ENCODE measurements at regions not wholly inside any gene's neighbourhood (a gene's known extent, or its start where the extent isn't known, plus 50 kb on each side); places are given as distances from the start of the nearest gene placed in this dataset.

DNA sequence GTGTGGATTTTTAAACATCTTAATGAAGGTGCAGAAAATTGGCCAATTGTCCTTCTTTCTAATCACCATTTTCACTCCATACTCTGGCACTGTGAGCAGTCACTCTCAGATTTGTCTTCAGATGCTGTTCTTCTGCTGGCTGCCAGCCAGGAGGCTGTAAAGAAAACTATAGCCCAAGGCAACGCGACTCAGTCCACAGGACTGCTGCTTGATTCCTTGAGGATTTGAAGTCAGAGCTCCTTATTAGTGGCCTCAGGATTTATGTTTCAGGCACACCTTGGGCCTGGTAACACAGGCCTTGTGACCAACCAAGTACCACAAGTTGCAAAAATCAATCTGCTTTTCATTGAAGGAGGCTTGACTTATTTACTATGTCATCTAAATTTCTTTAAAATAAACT, 342.6 kb downstream of the GPM6A start:
- peak; percentile 34 for DNase-seq (ENCODE audit: low read depth)

DNA sequence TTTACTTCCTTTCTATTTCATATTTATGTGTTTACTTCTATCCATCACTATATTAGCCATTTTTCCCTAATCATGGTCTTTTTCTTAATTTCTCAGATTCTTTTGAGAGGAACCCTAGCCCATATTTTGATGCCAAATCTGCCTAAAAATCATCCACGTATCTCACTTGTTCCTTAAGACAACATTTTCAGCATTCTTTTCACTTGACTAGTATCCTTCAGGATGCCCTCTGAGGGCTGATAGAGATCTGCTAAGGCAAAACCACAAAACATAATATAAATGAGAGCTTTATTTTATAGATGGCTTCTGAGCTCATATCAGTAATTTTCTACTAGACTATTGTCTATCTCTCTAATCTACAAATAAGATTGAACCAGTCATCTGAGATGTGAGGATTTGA, 341.9 kb downstream of the GPM6A start:
- TF ChIP-seq, protein P1, sequence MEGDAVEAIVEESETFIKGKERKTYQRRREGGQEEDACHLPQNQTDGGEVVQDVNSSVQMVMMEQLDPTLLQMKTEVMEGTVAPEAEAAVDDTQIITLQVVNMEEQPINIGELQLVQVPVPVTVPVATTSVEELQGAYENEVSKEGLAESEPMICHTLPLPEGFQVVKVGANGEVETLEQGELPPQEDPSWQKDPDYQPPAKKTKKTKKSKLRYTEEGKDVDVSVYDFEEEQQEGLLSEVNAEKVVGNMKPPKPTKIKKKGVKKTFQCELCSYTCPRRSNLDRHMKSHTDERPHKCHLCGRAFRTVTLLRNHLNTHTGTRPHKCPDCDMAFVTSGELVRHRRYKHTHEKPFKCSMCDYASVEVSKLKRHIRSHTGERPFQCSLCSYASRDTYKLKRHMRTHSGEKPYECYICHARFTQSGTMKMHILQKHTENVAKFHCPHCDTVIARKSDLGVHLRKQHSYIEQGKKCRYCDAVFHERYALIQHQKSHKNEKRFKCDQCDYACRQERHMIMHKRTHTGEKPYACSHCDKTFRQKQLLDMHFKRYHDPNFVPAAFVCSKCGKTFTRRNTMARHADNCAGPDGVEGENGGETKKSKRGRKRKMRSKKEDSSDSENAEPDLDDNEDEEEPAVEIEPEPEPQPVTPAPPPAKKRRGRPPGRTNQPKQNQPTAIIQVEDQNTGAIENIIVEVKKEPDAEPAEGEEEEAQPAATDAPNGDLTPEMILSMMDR (conservative IDR thresholded peaks at IDR 0.05; ENCODE audit: low read depth, low read length), result no peak
- peak; percentile 76 for DNase-seq (ENCODE audit: low read depth)
- H3K4me3 ChIP-seq (ENCODE audit: low read depth, low read length), result no peak overlapping the region

More for the DNA sequence above, 342.6 kb downstream of the GPM6A start:
- TF ChIP-seq, protein P1 (conservative IDR thresholded peaks at IDR 0.05; ENCODE audit: low read depth, low read length), result no peak
- H3K4me3 ChIP-seq (ENCODE audit: low read depth, low read length), result no peak overlapping the region

DNA sequence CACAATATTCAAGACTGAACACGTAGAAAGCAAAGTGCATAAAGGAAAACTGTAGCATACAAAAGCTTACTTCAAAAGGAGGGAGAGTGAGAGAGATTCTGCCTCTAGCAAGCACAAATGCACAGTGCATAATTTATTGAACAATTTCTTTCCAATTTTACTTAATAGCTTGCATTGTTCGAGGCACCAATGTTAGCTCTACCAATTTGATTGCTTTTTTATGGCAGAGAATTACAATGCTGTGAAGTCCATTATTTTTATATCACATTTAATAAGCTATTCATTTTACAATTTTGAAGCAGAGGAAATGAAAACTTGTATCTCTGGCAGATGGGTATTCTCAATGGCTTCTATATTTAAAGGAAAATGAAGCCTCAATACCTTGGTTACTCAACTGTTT, 331.7 kb downstream of the GPM6A start:
- DNase-seq (ENCODE audit: low read depth), result no peak
- TF ChIP-seq, protein P1 (conservative IDR thresholded peaks at IDR 0.05; ENCODE audit: low read depth, low read length), result no peak
- H3K4me3 ChIP-seq (ENCODE audit: low read depth, low read length), result no peak overlapping the region

DNA sequence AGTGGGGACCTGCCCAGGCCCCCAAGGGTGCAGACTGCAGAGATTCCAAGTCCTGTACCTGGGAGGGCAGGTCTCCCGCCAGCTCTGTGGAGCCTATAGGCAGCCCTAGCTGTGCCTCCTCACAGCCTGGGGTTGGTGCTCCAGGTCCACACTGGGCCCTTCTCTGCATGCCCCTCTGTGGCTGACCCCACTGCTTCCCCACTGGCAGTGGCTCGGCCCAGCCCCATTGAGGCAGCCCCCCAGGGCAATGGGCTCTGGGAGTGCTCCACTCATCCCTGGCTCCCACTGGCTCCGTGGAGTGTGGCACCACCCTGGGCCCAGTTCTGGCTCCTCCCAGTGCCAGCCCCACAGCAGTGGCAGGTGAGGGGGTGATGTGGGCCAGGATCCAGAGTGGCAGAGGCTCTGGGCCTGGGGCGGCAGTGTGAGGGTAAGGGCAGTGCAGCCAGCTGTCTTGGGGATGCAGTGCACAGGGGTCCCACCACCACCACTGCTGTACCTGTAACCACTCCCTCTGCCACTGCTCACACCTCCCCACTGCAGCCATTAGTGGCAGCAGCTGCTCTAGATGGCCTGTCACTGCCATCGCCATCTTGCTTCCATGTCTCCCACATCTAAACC, 312.2 kb downstream of the GPM6A start:
- H3K4me3 ChIP-seq (ENCODE audit: low read depth, low read length), result no peak overlapping the region
- TF ChIP-seq, protein P1 (conservative IDR thresholded peaks at IDR 0.05; ENCODE audit: low read depth, low read length), result no peak
- no peak for DNase-seq (ENCODE audit: low read depth)

DNA sequence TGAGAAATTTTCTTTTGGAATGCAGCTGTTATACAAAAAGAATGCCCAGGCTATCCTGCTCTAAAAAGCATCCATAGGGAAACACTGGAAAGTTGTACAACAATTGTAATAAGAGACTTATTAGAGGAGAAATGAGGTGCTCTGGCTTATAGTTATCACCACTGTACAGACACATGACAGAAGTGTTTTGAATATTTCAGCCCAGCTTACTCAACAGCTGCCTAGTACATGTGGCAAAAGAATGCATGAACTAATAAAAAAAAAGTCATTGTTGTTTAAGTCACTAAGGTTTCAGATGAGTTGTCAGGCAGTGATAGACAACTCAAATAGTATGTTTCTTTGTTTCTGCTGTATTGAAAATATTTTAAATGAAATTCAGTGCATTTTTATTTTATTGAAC, 307.7 kb downstream of the GPM6A start:
- TF ChIP-seq, protein P1 (conservative IDR thresholded peaks at IDR 0.05; ENCODE audit: low read depth, low read length), result no peak
- peak; percentile 80 for DNase-seq (ENCODE audit: low read depth)

DNA sequence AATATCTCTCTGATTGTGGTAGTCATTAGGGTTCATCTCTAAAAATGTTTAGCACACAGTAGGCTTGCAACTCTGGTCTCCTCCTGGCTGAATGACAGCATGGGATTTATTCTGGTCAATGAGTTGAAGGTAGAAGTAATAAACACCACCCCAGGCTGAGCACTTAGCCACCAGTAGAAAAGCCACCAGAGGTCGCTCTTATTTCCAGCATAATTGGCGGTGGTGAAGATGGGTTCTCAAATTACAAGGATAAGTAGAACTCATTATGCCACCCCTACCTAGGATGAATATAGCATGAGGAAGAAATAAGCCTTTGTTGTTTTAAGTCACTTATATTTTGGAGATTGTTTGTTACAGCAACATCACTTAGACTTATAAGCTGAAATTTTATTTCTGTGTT, 302.7 kb downstream of the GPM6A start:
- no peak overlapping the region for H3K4me3 ChIP-seq (ENCODE audit: low read depth, low read length)
- peak; percentile 16 for DNase-seq (ENCODE audit: low read depth)
- TF ChIP-seq, protein P1 (conservative IDR thresholded peaks at IDR 0.05; ENCODE audit: low read depth, low read length), result peak; percentile 42

More for the DNA sequence above, 307.7 kb downstream of the GPM6A start:
- H3K4me3 ChIP-seq (ENCODE audit: low read depth, low read length), result no peak overlapping the region

DNA sequence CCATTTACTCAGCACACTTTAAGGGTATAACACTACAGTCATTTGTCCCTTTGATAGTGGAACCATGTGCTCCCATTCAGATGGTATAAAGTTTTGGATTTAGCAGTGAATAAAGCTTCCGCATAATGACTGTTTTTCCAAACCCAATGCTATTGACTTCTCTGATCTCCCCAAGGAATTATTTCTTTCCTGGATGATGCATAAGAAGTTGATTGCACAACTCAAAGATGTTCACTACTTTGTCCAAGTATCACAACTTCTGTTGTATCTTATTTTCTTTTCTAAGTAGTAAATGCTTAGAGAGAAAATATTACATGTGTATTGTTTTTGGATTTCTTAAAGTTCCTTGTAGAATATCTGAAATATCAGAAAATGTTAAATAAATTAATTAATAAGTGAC, 300.2 kb downstream of the GPM6A start:
- TF ChIP-seq, protein P1 (conservative IDR thresholded peaks at IDR 0.05; ENCODE audit: low read depth, low read length), result no peak
- H3K4me3 ChIP-seq (ENCODE audit: low read depth, low read length), result no peak overlapping the region
- peak; percentile 18 for DNase-seq (ENCODE audit: low read depth)
